ENCODE measurements at regions not wholly inside any gene's neighbourhood (a gene's known extent, or its start where the extent isn't known, plus 50 kb on each side); places are given as distances from the start of the nearest gene placed in this dataset.
"Not testable (repeated sequence)": the region's sequence is repeated elsewhere in the genome, so short reads cannot be mapped to it uniquely, and the experiment has no call there.

DNA sequence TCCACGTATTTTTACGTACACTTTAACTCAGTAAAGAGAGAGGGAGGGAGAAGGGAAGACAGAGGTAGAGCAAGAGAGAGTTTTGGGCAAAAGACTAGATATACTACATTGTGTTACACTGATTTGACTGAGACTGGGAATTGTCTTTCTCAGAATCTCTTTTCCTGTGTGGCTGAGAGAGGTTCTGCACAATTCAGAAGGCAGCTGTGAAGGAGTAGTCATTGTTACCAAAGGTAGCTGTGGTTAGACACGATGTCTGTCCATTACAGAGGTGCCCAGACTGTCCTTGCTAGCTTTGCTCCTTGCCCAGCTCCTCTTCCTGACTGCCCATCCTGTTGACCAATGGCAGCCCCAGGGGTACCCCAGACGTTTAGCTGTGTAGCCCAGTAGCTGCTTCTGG, 577.5 kb upstream of the CBLB start:
- no peak overlapping the region for H4K91ac ChIP-seq (ENCODE audit: low read depth, low read length)

DNA sequence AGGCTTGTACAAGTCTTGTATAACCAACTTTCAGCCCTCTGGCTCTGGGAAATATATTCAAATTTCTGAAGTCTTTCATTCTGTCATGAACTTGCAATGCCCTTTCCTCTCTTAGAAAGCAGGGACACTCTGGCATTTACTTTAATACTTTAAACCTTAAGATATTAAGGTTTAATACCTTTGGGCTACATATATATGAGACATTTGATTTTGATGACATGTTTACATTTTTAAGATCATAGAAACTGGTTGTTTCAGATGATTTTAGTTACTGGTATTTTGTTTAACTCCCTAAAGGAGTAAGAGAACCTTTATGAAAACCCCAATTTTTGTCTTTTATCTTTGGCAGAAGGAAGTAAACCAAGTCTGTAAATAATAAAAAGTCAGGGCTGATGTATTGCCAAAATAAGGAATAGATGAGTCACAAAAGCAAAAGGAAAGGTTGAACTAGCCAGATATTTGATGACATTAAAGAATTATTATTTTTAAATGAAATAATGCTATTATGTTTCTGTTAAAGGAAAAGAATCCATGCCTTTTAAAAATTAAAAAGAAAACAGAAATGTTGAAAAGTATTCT, 579.0 kb upstream of the CBLB start:
- Histone ChIP-seq H3K27me3 (ENCODE audit: insufficient read depth, low read length) (no peaks in the 10 kb centered on the region), H3K4me3 (ENCODE audit: low read depth, low read length) (no peak overlapping the region), H2BK120ac (ENCODE audit: insufficient read depth, low read length, poor library complexity) (no peak overlapping the region), H2AFZ (ENCODE audit: insufficient read depth, low read length, poor library complexity) (no peak overlapping the region), H3K4me1 (ENCODE audit: control insufficient read depth in 1 of 2, insufficient read depth in 2 of 2, low read length in 2 of 2) (no peaks in the 10 kb centered on the region), H3K9me3 (ENCODE audit: insufficient read depth, low read depth, low read length) (no peaks in the 10 kb centered on the region), H3K36me3 (ENCODE audit: control insufficient read depth in 1 of 2, insufficient read depth in 2 of 2, low read length in 2 of 2) (no peaks in the 10 kb centered on the region), H3K4ac (ENCODE audit: low read depth, low read length) (no peak overlapping the region), H3K23ac (ENCODE audit: low read length) (no peak overlapping the region), H3K79me1 (ENCODE audit: low read length) (no peaks in the 10 kb centered on the region), H3K18ac (ENCODE audit: low read length) (no peak overlapping the region), H3K79me2 (ENCODE audit: control insufficient read depth, insufficient read depth, low read length, poor library complexity) (no peaks in the 10 kb centered on the region), H4K91ac (ENCODE audit: low read depth, low read length) (no peak overlapping the region), H3K4me2 (ENCODE audit: low read length) (no peak overlapping the region), H3K14ac (ENCODE audit: low read length) (no peak overlapping the region), H2BK5ac (ENCODE audit: low read depth, low read length, poor library complexity) (no peak overlapping the region), H2AK5ac (ENCODE audit: low read length) (no peak overlapping the region), H4K8ac (ENCODE audit: low read depth, low read length) (no peak overlapping the region), H2BK12ac (ENCODE audit: low read length) (no peak overlapping the region), H4K12ac (ENCODE audit: low read depth, low read length) (no peak overlapping the region), H3K27ac (ENCODE audit: low read depth, low read length) (no peak overlapping the region), H3K9ac (ENCODE audit: low read length) (no peak overlapping the region)
- DNase-seq, result no peak

More for the DNA sequence above, 577.5 kb upstream of the CBLB start:
- H3K9me3 ChIP-seq (ENCODE audit: insufficient read depth, low read depth, low read length), result no peaks in the 10 kb centered on the region
- H4K8ac ChIP-seq (ENCODE audit: low read depth, low read length), result no peak overlapping the region
- no peak overlapping the region for H2AK5ac ChIP-seq (ENCODE audit: low read length)
- H3K36me3 ChIP-seq (ENCODE audit: control insufficient read depth in 1 of 2, insufficient read depth in 2 of 2, low read length in 2 of 2), result no peaks in the 10 kb centered on the region
- no peak overlapping the region for H3K14ac ChIP-seq (ENCODE audit: low read length)
- no peak overlapping the region for H3K4me3 ChIP-seq (ENCODE audit: low read depth, low read length)
- no peak overlapping the region for H3K4ac ChIP-seq (ENCODE audit: low read depth, low read length)
- no peak overlapping the region for H2BK5ac ChIP-seq (ENCODE audit: low read depth, low read length, poor library complexity)
- WGBS (ENCODE audit: extremely low coverage, insufficient coverage, insufficient read length), result no CpG with 5 or more reads among the region's 4 CpGs
- H2BK12ac ChIP-seq (ENCODE audit: low read length), result no peak overlapping the region
- H3K27me3 ChIP-seq (ENCODE audit: insufficient read depth, low read length), result no peaks in the 10 kb centered on the region
- H3K4me2 ChIP-seq (ENCODE audit: low read length), result no peak overlapping the region
- no peak overlapping the region for H4K12ac ChIP-seq (ENCODE audit: low read depth, low read length)
- H3K79me2 ChIP-seq (ENCODE audit: control insufficient read depth, insufficient read depth, low read length, poor library complexity), result no peaks in the 10 kb centered on the region
- no peak overlapping the region for H2BK120ac ChIP-seq (ENCODE audit: insufficient read depth, low read length, poor library complexity)
- no peak overlapping the region for H2AFZ ChIP-seq (ENCODE audit: insufficient read depth, low read length, poor library complexity)
- H3K18ac ChIP-seq (ENCODE audit: low read length), result no peak overlapping the region
- no peaks in the 10 kb centered on the region for H3K79me1 ChIP-seq (ENCODE audit: low read length)
- H3K4me1 ChIP-seq (ENCODE audit: control insufficient read depth in 1 of 2, insufficient read depth in 2 of 2, low read length in 2 of 2), result no peaks in the 10 kb centered on the region
- no peak overlapping the region for H3K27ac ChIP-seq (ENCODE audit: low read depth, low read length)
- no peak for DNase-seq
- no peak overlapping the region for H3K9ac ChIP-seq (ENCODE audit: low read length)
- H3K23ac ChIP-seq (ENCODE audit: low read length), result no peak overlapping the region

DNA sequence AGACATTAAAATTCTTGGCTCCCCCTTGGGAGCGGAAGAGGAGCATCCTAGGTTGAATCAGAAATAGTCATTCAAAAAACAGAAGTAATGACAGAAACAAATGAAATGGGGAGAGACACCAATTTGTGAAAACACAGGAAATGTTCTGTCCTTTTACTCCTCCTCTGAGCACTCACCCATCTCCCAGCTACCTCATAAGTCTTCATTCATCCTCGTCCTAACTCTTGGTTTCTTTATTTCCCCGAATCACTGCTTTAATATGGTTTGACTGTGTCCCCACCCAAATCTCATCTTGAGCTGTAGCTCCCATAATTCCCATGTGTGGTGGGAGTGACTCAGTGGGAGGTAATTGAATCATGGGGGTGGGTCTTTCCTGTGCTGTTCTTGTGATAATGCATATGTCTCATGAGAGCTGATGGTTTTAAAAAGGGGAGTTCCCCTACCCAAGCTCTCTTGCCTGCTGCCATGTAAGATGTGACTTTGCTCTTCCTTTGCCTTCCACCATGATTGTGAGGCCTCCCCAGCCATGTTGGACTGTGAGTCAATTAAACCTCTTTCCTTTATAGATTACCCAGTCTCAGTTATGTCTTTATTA, 579.7 kb upstream of the CBLB start:
- not testable (repeated sequence) for DNase-seq; H3K79me1 ChIP-seq (ENCODE audit: low read length); H4K91ac ChIP-seq (ENCODE audit: low read depth, low read length); H3K18ac ChIP-seq (ENCODE audit: low read length); H2AK5ac ChIP-seq (ENCODE audit: low read length); H3K36me3 ChIP-seq (ENCODE audit: control insufficient read depth in 1 of 2, insufficient read depth in 2 of 2, low read length in 2 of 2); H3K4me1 ChIP-seq (ENCODE audit: control insufficient read depth in 1 of 2, insufficient read depth in 2 of 2, low read length in 2 of 2); H3K27me3 ChIP-seq (ENCODE audit: insufficient read depth, low read length); H3K27ac ChIP-seq (ENCODE audit: low read depth, low read length); H3K4ac ChIP-seq (ENCODE audit: low read depth, low read length); H3K4me3 ChIP-seq (ENCODE audit: low read depth, low read length); H4K8ac ChIP-seq (ENCODE audit: low read depth, low read length); H3K4me2 ChIP-seq (ENCODE audit: low read length); H4K12ac ChIP-seq (ENCODE audit: low read depth, low read length); H2BK120ac ChIP-seq (ENCODE audit: insufficient read depth, low read length, poor library complexity); H3K14ac ChIP-seq (ENCODE audit: low read length); H2BK12ac ChIP-seq (ENCODE audit: low read length); H3K23ac ChIP-seq (ENCODE audit: low read length); H3K9ac ChIP-seq (ENCODE audit: low read length); H2BK5ac ChIP-seq (ENCODE audit: low read depth, low read length, poor library complexity); H3K9me3 ChIP-seq (ENCODE audit: insufficient read depth, low read depth, low read length); H2AFZ ChIP-seq (ENCODE audit: insufficient read depth, low read length, poor library complexity); H3K79me2 ChIP-seq (ENCODE audit: control insufficient read depth, insufficient read depth, low read length, poor library complexity)
- no CpG with 5 or more reads among the region's 3 CpGs for WGBS (ENCODE audit: extremely low coverage, insufficient coverage, insufficient read length)

DNA sequence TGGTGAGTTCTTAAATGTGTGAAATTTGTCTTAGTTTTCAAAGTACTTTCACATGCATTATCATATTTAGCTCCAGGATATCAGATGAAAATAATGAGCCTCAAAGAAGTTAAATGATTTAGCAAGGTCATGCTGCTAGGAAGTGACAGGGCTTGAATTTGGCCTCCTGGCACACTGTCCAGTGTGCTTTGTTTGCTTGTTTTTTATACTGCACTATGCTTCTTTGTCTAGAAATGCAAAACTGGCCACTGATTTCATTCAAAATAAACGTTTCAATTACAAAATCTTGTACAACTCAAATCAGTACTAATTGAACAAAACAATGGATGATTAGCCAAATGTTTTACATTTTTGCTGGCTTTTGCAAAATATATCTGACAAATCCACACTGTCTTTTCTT, 583.3 kb upstream of the CBLB start:
- Histone ChIP-seq H2AK5ac (ENCODE audit: low read length) (no peak overlapping the region), H3K18ac (ENCODE audit: low read length) (no peak overlapping the region), H3K79me2 (ENCODE audit: control insufficient read depth, insufficient read depth, low read length, poor library complexity) (no peaks in the 10 kb centered on the region), H3K36me3 (ENCODE audit: control insufficient read depth in 1 of 2, insufficient read depth in 2 of 2, low read length in 2 of 2) (no peaks in the 10 kb centered on the region), H3K14ac (ENCODE audit: low read length) (no peak overlapping the region), H4K12ac (ENCODE audit: low read depth, low read length) (no peak overlapping the region), H4K91ac (ENCODE audit: low read depth, low read length) (no peak overlapping the region), H3K4me3 (ENCODE audit: low read depth, low read length) (no peak overlapping the region), H3K4me2 (ENCODE audit: low read length) (no peak overlapping the region), H3K23ac (ENCODE audit: low read length) (no peak overlapping the region), H2BK12ac (ENCODE audit: low read length) (no peak overlapping the region), H3K4ac (ENCODE audit: low read depth, low read length) (no peak overlapping the region), H3K4me1 (ENCODE audit: control insufficient read depth in 1 of 2, insufficient read depth in 2 of 2, low read length in 2 of 2) (no peaks in the 10 kb centered on the region), H3K27ac (ENCODE audit: low read depth, low read length) (no peak overlapping the region), H4K8ac (ENCODE audit: low read depth, low read length) (no peak overlapping the region), H2AFZ (ENCODE audit: insufficient read depth, low read length, poor library complexity) (no peak overlapping the region), H3K27me3 (ENCODE audit: insufficient read depth, low read length) (no peaks in the 10 kb centered on the region), H3K9me3 (ENCODE audit: insufficient read depth, low read depth, low read length) (no peaks in the 10 kb centered on the region), H3K79me1 (ENCODE audit: low read length) (no peaks in the 10 kb centered on the region), H2BK5ac (ENCODE audit: low read depth, low read length, poor library complexity) (no peak overlapping the region), H2BK120ac (ENCODE audit: insufficient read depth, low read length, poor library complexity) (no peak overlapping the region), H3K9ac (ENCODE audit: low read length) (no peak overlapping the region)
- DNase-seq, result no peak
- no CpG with 5 or more reads among the region's 1 CpG for WGBS (ENCODE audit: extremely low coverage, insufficient coverage, insufficient read length)

Data from trophoblast cell (in vitro differentiated cells and primary cell).